Activated naive CD4-positive, alpha-beta T cell treated with anti-CD3 and anti-CD28 coated beads, Interleukin-2, amount 10 ng/mL, durations not matched to agents 7 days and 5 days (primary cell): ENCODE measurements at regions not wholly inside any gene's neighbourhood (a gene's known extent, or its start where the extent isn't known, plus 50 kb on each side); places are given as distances from the start of the nearest gene placed in this dataset.

Experiments used
- CTCF ChIA-PET: fragments of 350-600 bp; sonication (Branson Sonifier 250); formaldehyde crosslinking; loops from one replicate; lab custom pipeline; 2021; ENCODE audit warnings: antibody characterized with exemption; lab: Charles Lee
- DNase-seq: peaks from one replicate; pipeline ENCODE4 v3.0.0-alpha.2; 2020
- H3K27ac Mint-ChIP-seq: one replicate; pipeline ENCODE4 v1.8.0; 2021; ENCODE audit warnings: mild to moderate bottlenecking, moderate library complexity, mixed read lengths
- H3K27me3 Mint-ChIP-seq: one replicate; pipeline ENCODE4 v1.8.0; 2021; ENCODE audit warnings: mild to moderate bottlenecking, mixed read lengths
- H3K36me3 Mint-ChIP-seq: one replicate; pipeline ENCODE4 v1.8.0; 2021; ENCODE audit warnings: mixed read lengths
- H3K4me1 Mint-ChIP-seq: one replicate; pipeline ENCODE4 v1.8.0; 2021; ENCODE audit warnings: mixed read lengths
- H3K4me3 Mint-ChIP-seq: one replicate; pipeline ENCODE4 v1.8.0; 2021; ENCODE audit warnings: mild to moderate bottlenecking, moderate library complexity, mixed read lengths
- H3K9me3 Mint-ChIP-seq: one replicate; pipeline ENCODE4 v1.8.0; 2021; ENCODE audit warnings: mixed read lengths

DNA sequence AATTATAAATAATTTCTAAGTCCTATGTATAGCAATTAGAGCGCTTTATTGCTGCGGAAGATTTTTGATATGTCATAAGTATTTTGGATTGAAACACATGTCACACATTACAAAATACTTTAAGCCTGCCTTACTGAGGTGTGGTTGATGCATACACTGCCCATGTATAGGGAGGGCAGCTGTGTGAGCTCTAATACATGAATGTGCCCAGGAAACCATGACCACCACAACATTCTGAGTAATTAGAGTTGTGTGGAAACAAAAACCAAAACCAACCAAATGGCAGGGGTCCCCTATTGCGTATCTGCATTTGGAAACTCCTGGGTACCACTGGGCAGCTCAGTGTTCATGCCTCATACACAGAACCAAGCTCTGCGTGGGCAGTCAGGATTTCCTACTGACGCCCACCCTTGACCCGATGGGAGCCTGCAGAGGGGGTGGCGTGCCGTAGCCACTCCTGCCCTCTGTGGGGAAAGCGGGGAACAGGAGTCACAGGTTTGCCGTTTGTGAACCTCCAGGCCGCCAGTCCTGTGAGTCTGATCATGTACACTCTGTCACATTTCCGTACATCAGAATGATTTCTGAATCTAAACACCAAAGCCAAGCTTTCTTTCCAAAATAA is 50.9 kb upstream of the PDE10A start:
- Mint-ChIP-seq H3K4me3 (no peak overlapping the region), H3K27me3 (no peaks in the 10 kb centered on the region), H3K27ac (no peak overlapping the region), H3K9me3 (peaks cover 5% of the 10 kb centered on the region), H3K4me1 (no peaks in the 10 kb centered on the region), H3K36me3 (no peaks in the 10 kb centered on the region)
- CTCF ChIA-PET: no interaction called here
- DNase-seq: no peak
